ENCODE measurements at regions not wholly inside any gene's neighbourhood (a gene's known extent, or its start where the extent isn't known, plus 50 kb on each side); places are given as distances from the start of the nearest gene placed in this dataset.

DNA sequence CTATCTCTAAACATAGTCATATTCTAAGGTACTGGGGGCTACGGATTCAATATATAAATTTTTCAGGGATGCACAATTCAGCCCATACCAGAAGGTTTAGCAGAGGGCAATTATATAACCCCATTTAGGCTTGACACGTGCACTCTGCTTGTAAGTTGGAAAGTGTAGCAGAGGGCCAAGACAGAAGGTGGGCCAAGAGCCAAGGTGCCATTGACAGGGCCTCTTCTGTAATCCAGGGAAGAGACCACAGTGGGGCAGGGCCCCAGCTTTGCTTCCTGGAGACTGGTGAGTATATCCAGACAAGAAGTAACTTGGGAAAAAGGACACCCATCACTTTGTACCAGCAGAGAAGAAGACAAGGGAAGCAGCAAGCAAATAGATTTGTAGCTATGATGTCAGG is 672.4 kb upstream of the MARCKS start:
- 46% methylated on average over 2 of the region's 2 CpGs for WGBS
- no peak for DNase-seq (ENCODE audit: extremely low spot score)
- TF ChIP-seq POLR2AphosphoS5 (IDR thresholded peaks at IDR 0.05) (no peak), POLR2A (IDR thresholded peaks at IDR 0.05; ENCODE audit: low read depth) (no peak)
- H3K4me1 ChIP-seq: peaks cover 6 to 33% (median 13%) of the 10 kb centered on the region in 4 donors
- no peaks in the 10 kb centered on the region for H3K27me3 ChIP-seq
- no peaks in the 10 kb centered on the region for H3K36me3 ChIP-seq
- H3K27ac ChIP-seq (replicated peaks in 1 of 4): no peak overlapping the region
- H3K9me3 ChIP-seq: no peaks in the 10 kb centered on the region
- intact Hi-C loops (cut with DNase I): no loop called here
- H3K4me3 ChIP-seq: no peak overlapping the region

DNA sequence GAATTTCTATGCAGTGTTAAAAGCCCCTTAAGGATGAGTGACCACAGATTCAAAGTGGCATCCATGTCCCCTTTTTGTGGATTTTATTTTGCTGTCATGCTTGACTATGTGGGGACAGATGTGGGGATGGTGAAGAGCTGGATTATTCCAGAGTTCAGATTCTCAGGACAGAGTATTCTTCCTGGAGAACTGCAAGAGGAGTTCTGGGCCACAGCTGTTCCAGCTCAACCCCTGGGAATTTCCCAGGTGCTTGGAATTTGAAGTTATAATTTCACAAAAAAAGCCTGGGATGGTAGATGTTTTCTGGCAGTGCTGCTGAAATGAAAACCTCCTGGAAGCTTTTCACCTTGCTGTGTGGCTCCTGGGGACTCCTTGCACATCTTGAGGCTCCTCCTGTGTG is 671.8 kb upstream of the MARCKS start:
- TF ChIP-seq, protein P1, sequence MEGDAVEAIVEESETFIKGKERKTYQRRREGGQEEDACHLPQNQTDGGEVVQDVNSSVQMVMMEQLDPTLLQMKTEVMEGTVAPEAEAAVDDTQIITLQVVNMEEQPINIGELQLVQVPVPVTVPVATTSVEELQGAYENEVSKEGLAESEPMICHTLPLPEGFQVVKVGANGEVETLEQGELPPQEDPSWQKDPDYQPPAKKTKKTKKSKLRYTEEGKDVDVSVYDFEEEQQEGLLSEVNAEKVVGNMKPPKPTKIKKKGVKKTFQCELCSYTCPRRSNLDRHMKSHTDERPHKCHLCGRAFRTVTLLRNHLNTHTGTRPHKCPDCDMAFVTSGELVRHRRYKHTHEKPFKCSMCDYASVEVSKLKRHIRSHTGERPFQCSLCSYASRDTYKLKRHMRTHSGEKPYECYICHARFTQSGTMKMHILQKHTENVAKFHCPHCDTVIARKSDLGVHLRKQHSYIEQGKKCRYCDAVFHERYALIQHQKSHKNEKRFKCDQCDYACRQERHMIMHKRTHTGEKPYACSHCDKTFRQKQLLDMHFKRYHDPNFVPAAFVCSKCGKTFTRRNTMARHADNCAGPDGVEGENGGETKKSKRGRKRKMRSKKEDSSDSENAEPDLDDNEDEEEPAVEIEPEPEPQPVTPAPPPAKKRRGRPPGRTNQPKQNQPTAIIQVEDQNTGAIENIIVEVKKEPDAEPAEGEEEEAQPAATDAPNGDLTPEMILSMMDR (IDR thresholded peaks at IDR 0.05): no peak
- TF ChIP-seq POLR2AphosphoS5 (IDR thresholded peaks at IDR 0.05): no peak
- TF ChIP-seq POLR2A (IDR thresholded peaks at IDR 0.05; ENCODE audit: low read depth): no peak
- no peak for TF ChIP-seq EP300 (IDR thresholded peaks at IDR 0.05)
- no peak for DNase-seq (ENCODE audit: extremely low spot score)
- Histone ChIP-seq H3K27ac (replicated peaks in 1 of 4) (no peak overlapping the region), H3K4me3 (no peak overlapping the region), H3K27me3 (no peaks in the 10 kb centered on the region), H3K4me1 (peaks cover 6 to 33% (median 13%) of the 10 kb centered on the region in 4 donors), H3K36me3 (no peaks in the 10 kb centered on the region), H3K9me3 (no peaks in the 10 kb centered on the region)
- intact Hi-C loops (cut with DNase I): no loop called here

DNA sequence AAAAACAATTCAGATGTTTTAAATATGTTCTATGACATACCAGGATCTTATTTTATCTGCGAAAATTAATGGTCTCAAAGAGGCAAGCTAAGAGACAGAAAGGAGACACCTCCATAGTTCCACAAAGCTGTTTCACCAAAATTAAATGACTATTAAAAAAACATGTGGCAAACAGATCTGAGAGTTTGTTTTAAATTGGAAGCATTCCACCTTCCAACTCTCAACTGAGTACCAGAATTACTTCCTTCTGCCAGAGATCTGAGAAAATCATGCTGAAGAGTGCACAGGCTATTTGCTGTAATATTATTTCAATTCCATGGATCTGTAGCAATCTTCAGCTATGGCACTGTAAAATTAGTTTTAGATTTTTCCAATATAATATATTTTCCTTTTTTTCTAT is 669.5 kb upstream of the MARCKS start:
- Histone ChIP-seq H3K4me3 (no peak overlapping the region), H3K36me3 (no peaks in the 10 kb centered on the region), H3K9me3 (no peaks in the 10 kb centered on the region), H3K27ac (replicated peaks in 1 of 4) (no peak overlapping the region), H3K4me1 (peaks cover 6 to 27% (median 11%) of the 10 kb centered on the region in 4 donors), H3K27me3 (no peaks in the 10 kb centered on the region)
- DNase-seq (ENCODE audit: extremely low spot score): no peak
- intact Hi-C loops (cut with DNase I): no loop called here
- TF ChIP-seq, protein P1 (IDR thresholded peaks at IDR 0.05): no peak
- no peak for TF ChIP-seq POLR2AphosphoS5 (IDR thresholded peaks at IDR 0.05)
- TF ChIP-seq POLR2A (IDR thresholded peaks at IDR 0.05; ENCODE audit: low read depth): no peak
- TF ChIP-seq EP300 (IDR thresholded peaks at IDR 0.05): no peak
- 25% methylated on average over 1 of the region's 1 CpG for WGBS

DNA sequence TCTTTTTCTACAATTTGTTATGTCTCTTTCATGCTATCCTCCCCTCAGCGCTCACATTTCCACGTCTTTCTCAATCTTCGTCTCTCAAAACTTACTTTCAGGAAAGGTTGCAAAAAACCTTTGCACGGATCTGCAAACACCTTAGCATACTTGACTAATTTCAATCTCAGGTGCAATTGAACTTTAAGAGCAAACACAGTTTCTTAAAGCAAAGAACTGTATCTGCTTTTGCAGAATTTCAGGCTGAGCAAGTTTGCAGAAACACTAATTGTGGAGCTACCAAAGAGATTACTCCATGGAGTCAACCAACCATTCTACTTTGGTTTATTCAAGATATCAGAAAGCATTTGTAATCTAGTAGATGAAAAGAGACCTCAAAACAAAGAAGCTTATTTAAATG is 668.2 kb upstream of the MARCKS start:
- Histone ChIP-seq H3K9me3 (peaks cover 0 to 10% (median 0%) of the 10 kb centered on the region in 4 donors), H3K27ac (replicated peaks in 1 of 4) (no peak overlapping the region), H3K36me3 (no peaks in the 10 kb centered on the region), H3K4me1 (peaks cover 6 to 26% (median 11%) of the 10 kb centered on the region in 4 donors), H3K27me3 (no peaks in the 10 kb centered on the region), H3K4me3 (no peak overlapping the region)
- WGBS: 98% methylated on average over 4 of the region's 4 CpGs
- no peak for TF ChIP-seq POLR2A (IDR thresholded peaks at IDR 0.05; ENCODE audit: low read depth)
- no peak for TF ChIP-seq EP300 (IDR thresholded peaks at IDR 0.05)
- no peak for TF ChIP-seq POLR2AphosphoS5 (IDR thresholded peaks at IDR 0.05)
- TF ChIP-seq, protein P1 (IDR thresholded peaks at IDR 0.05): no peak
- intact Hi-C loops (cut with DNase I): no loop called here
- DNase-seq (ENCODE audit: extremely low spot score): no peak

DNA sequence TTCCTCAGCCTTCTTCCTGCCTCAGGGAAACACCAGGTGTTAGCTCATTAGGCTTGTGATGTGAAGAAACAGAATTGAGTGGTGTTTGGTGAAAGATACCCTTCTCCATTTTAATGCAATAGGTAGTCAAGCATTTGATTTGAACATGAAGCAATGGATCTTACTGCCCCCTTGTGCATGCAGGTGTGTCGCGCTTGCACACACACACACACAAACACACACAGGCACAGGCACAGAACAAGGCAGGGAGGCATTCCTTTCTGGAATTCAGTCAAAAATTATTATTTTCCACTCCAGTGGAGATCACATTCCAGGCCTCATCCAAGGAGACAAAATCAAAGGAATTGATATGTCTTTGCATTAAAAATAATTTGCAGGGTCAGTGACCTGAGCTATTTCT is 667.0 kb upstream of the MARCKS start:
- Histone ChIP-seq H3K4me1 (peaks cover 0 to 14% (median 3%) of the 10 kb centered on the region in 4 donors), H3K27me3 (no peaks in the 10 kb centered on the region), H3K4me3 (no peak overlapping the region), H3K9me3 (peaks cover 0 to 10% (median 0%) of the 10 kb centered on the region in 4 donors), H3K36me3 (no peaks in the 10 kb centered on the region), H3K27ac (replicated peaks in 1 of 4) (no peak overlapping the region)
- intact Hi-C loops (cut with DNase I): no loop called here
- no peak for DNase-seq (ENCODE audit: extremely low spot score)
- TF ChIP-seq EP300 (IDR thresholded peaks at IDR 0.05): no peak
- TF ChIP-seq POLR2AphosphoS5 (IDR thresholded peaks at IDR 0.05): no peak
- TF ChIP-seq, protein P1 (IDR thresholded peaks at IDR 0.05): no peak
- TF ChIP-seq POLR2A (IDR thresholded peaks at IDR 0.05; ENCODE audit: low read depth): no peak
- whole genome bisulfite sequencing: 95% methylated on average over 2 of the region's 2 CpGs
